NCI-H2081 treated with DMSO at 0.1 percent for 48 hours (cell line): ENCODE measurements at regions not wholly inside any gene's neighbourhood (a gene's known extent, or its start where the extent isn't known, plus 50 kb on each side); places are given as distances from the start of the nearest gene placed in this dataset.

Experiments
- DNase-seq: peaks from one replicate; lab custom pipeline; 2025; lab: John Stamatoyannopoulos, UW

DNA sequence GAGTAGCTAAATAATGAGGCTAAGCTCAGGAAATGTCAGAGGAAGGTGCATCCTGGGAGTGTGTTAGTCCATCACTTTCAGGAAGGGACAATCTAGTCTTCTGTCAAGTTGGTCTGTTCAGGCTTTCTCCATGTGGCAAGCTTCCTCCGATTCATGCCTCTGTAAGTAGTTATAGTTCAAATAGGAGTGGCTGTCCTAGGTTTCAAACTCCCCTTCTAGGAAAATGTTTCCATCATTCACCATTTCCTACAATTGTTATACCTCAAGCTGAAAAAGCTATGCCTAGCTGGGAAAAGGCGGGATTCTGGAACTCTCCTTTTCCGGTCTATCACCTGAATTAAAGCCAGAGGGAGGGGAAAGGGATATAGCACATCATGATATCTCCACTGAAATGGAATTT is 287.7 kb upstream of the ZSWIM2 start:
- no peak for DNase-seq

DNA sequence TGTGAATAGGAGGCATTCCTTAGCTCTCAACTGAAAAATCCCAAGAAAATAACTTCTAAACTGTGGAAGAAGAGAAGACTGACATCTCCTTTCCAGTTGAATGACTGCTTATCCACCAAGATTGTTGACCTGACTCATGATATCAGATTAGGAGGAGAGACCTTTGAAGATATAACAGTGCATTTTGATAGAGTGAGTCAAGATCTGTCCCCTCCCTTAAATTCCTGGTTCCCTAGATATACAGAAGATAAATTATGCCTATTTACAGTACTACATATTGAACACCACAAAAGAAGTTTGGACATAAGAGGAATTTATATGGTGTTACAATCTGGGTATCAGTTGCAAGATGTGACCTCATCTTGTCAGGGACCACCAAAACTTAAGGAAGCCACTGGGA is 285.3 kb upstream of the ZSWIM2 start:
- DNase-seq = no peak

DNA sequence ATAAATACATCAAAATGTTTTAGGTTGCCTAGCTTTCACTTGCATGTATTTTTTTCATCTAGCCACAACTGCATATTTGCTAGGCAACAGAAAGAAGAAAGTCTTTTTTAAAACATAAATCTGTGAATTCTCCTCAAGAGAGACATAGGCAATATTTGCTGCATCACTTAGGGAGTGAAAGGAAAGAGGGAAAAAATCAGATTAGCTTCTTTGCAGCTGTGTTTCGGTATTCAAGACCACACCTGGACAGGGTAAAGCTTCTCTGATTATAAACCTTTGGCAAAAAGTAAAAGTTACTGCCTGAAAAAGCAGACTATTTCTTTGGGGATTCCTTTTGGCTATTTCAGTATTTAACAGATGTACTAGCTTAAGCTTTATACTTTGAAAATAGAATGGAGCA is 280.9 kb upstream of the ZSWIM2 start:
- no peak for DNase-seq

DNA sequence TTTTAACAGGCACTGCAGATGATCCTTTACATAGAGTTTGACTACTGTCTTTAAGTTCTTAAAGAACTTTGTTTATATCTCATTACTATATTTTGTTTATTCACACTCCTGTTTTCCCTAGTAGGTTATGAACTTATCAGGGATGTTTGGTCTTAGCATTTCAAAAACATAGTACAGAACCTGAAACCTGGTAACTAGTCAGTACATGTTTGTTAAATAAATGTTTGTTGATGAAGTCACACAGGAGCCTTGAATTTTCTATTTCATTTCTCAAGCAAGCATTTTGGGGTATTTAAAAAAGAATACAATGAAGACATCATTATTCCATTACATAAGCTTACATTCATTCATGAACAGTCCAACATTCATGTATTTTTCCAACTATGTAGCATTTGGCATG is 280.3 kb upstream of the ZSWIM2 start:
- DNase-seq = no peak

DNA sequence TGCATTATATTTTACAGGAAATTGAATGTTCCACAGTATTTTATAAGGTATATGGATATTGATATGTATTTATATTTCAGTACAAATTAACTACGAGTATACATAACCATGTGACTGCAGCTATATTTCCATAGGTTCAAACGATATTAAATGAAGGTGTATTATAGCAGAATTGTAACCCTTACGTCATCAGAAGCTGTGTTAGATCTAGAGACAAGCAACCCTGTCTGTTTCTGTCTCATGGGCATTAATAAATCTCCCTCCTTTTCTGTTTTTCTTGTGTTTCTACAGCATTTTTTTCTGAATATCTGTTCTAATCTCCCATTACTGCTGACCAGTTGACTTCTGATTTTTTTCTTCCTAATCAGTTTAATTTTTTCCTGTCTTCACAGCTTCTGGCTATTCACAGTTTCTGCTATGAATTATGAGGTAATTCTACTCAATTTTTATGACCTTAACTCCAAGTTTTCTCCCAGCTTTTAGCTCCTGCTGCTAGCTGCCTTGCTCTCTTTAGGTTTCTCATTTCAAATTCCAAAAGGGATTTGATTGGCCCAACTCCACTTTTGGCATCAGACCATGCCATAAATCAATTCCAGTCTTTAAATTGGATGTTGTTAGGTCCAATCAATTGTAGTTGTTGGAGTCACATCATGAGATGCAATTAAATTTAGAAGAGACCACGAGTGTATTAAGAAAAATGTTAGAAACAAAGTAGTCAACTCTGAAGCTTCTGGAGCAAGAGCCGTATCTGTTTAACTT is 277.5 kb upstream of the ZSWIM2 start:
- DNase-seq = no peak

DNA sequence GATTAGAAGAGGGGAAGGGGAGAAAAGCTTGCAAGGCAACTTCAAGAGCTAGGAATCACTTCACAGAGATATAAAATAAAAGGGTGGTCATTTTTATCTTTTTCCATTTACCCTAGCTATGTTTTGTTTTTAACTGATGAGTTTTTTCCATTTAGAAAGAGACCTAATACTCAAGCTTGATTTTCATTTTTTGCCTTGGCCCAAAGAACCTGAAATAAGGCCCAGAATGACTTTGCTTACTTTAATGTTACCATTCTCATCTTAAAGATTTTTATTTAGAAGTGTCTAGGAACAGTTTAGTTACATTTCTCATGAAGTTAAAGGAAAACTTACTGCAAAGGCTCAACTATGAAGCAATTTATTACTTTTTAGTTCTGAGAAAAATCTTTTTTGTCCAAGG is 276.3 kb upstream of the ZSWIM2 start:
- DNase-seq = no peak

DNA sequence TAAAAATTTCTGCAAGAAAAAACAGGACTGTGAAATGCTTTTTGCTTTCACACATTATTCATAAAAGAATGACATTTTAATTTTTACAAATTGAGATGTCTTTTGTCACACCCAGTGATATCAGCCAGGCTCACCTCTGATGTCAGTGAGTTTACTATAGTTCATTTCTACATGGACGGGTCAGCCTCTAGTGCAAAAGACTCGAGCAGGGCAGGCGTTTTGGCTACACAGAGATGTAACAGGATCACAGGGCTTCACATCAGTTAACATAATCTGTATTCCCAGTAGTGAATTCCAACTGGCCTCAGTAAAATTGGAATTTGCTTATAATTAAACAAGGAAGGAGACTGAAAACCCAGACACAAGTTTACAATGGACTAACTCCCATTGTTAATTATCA is 275.6 kb upstream of the ZSWIM2 start:
- no peak for DNase-seq

DNA sequence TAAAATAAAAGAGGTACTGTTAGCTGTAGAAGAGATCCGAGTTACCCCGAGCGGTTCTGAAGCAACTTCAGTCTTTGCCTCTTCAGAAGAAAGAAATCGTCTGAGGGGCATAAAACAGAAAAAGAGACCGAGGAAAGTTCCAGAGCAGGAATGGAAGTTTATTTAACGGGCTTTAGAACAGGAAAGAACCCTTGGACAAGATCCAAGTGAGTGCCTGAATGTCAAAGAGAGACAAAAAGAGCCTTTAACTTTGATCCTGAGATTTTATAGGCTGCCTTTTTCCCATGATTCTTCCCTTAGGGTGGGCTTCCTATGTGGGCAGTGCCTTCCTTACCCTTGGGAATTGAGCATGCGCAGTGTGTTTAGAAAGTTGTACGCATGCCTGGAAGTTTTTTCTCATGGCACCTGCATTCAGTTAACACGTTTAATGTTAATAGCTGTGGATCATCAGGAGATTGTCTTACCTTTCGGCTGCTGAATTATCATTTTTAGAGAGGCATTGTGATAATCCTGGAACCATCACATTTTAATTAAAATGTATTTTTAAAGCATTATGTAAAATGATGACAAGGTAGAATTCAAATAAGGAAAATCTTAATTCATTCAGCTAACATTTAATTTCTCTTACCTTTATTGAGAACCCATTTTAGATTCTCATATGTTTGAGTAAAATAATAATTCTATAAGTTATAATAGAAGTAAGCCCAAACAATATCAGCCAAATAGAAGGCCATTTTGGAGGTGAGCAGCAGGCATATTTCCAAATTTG is 269.5 kb upstream of the ZSWIM2 start:
- no peak for DNase-seq

DNA sequence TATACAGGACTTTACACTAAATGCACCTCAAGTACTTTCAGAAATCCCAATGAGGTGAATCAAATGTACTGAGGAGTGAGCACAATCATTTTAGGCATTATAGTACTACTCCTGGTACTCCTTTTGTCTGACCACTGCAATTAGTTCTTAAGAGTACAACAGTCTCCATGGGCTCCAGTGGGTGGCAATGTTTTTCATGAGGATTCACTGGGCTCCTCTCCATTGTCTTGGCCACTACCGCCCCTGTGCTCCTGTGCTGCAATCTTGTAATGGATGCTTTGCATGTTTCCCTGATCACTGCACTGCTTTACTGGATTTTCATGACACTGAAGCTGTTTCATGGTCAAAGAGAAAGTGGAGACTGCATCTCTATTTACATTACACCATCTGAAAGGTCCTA is 268.5 kb upstream of the ZSWIM2 start:
- DNase-seq = no peak

DNA sequence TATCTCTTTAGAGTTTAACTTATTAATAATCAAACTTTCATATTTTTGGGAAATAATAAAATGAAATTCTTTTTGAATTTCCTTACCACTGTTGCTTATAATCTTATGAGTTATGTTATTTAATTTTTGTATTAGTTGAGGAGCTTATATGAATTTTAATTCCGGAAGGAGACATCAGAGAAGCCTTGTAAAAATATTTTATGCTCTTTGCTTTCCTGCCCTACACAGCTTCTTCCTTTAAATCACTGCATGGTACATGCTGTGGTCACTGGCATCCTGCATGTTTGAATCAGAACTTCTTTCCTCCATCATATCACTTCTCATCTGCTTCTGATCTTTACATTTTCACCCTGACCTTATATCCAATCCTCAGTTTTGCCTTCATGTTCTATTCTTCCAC is 266.7 kb upstream of the ZSWIM2 start:
- no peak for DNase-seq

DNA sequence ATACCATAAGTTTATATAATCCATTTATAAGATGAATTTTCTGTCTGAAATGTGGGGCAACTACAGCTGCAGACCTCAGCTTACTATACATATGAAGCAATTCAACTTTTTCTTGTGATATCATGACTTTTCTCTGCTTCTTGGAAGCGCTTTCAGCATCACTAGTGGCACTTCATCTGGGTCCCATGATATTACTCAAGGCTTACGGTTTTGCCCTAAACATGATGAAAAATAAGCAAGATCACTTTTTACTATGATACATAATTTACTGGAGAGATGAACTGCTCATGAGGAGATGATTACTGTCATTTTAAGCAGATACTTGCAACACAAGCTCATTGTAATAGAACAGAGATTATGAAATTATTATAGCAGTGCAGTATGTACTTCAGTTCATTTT is 258.0 kb upstream of the ZSWIM2 start:
- no peak for DNase-seq

DNA sequence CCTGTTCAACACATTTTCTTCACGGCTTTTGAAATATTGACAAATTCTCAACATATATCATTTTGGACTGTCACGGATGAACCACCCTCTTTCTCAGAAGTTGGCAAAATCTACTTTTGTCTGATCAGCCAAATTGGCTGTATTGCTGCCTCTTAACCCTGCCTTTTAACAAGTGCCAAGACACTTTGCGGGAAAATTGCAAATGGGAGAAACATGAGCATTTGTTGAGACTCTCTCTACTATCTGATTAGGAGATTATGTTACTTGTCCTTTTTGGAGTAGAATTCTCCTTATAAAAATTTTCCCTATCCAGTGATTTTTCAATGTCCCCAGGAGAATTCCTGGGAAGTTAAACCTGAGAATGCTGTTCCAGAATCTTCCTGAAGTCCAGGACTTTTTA is 256.2 kb upstream of the ZSWIM2 start:
- no peak for DNase-seq

DNA sequence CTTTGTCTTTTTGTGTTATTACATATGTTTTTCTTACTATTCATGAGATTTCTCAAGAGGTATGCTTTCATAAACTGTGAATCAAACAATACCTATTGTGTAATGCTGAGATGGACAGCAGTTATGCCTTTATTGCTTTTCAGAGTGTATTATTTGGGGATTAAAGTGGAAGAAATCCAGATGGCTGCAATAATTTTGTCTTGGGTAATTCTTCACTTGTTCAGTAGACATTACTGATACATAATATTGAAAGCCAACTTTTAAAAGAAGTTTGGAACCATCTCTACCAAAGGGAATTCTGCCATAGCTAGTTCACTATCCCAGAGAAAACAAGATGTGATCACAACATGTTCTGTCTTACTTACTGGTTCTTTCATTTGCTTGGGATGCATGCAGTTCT is 253.4 kb upstream of the ZSWIM2 start:
- DNase-seq = no peak

DNA sequence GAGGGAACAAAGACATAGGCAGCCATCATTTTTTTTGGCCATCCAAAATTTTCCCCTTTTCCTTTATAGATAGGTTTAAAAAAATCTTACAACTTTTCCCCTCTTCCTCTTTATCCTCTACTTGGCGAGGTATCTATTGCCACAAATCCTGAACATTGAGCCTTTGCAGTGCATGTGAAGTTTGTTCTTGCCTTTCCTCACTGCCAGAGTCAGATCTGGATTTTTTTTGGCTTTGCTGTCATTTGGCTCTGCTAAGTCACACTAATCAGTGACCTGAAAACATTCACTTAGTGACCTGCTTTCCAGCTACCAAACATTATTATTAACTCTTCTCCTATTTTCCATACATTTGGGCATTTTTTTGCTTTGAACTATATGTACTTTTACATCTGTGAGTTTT is 249.2 kb upstream of the ZSWIM2 start:
- DNase-seq = no peak

DNA sequence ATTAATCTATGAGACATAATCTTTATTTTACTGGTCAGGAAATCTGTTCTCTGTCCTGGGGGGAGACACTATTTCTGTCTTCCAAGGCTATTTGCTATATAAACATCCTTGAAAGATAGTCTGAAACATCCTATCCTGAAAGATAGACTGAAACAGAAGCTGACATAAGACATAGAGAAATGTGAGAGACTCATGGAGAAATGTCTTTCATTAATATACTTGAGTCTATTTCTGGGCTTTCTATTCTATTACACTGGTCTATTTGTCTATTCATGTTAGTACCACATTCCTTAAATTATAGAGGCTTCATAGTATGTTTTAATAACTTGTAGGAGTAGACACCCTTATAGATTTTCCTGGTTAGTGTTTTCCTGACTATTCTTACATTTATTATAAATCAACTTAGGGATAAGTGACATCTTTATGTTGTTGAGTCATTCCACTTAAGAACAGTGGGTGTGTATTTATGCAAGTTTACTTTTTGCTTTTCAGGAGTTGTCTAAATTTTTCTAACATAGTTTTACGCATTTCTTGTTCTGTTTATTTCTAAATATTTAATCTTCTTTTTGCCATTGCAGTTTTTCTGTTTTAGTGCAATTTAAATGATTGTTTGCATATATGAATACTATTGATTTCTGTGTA is 244.9 kb upstream of the ZSWIM2 start:
- no peak for DNase-seq

DNA sequence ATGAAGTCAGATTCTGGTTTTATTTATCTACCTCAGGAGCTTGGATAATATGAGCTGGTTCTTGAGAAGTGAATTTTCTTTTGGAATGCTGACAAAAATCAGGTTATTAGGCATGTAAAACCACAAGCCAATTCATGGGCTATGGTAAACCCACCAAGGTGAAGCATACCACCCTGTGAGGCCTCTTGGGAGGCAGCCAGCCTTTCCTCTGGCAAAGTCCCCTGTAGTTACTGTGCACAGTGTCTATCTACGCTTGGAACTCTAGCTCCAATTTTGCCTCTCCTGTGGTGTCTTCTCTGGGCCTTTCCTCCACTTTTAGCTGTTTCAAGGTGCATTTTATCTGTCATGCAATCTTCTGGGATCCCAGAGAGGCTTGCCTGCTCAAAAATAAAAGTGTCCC is 242.7 kb upstream of the ZSWIM2 start:
- no peak for DNase-seq

DNA sequence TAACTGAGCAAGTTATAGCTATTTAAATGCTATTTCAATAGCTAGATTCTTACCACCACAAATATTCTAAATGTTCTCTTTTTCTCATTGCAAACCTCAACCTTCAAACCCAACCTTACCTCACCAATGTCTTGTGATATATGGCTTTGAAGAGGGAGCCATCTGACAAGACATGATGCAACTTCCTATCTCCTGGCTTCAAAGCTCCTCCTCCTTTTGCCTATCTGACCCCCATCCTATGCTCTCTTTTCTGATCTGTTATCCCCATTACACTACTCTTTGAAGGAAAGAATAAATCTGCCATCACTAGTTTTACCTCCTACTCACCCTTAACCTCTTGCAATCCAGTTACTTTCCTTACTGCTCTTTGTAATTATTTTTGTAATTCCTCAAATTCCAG is 235.6 kb upstream of the ZSWIM2 start:
- no peak for DNase-seq

DNA sequence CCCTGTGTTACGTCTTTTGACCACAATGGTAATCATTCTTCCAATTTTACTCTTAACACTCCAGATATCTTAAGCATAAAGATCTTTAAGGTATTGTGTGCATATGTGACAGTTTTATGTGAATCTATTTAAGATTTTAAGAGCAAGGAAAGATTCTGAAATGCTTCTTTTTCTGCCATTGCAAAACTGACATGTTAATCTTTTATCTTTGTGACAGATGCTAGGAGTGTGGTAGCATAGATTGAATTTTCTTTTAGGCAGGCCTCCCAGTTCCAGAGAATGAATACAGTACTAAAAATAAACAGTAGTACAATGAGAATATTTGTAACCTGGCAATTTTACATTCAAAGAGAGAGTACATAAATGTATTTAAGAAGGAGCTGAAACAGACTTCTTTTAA is 232.5 kb upstream of the ZSWIM2 start:
- DNase-seq = no peak

DNA sequence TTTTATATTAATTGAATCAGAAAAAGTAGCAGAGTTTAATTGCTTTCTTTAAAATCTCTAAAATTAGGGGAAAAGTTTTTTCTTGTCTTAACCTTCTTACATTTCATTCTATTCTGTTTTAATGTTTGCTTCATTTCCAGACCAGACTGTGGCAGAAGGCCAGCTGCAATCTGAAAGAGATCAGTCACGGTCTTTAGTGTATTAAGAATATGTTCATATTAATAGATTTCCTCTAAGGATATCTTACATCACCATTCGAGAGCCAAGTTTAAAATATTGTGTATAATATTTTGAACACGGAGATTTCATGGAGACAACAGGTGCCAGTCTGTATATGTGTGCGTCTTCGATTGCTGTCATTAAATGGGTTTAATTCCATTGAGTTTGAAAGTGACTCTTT is 230.9 kb upstream of the ZSWIM2 start:
- DNase-seq = no peak

DNA sequence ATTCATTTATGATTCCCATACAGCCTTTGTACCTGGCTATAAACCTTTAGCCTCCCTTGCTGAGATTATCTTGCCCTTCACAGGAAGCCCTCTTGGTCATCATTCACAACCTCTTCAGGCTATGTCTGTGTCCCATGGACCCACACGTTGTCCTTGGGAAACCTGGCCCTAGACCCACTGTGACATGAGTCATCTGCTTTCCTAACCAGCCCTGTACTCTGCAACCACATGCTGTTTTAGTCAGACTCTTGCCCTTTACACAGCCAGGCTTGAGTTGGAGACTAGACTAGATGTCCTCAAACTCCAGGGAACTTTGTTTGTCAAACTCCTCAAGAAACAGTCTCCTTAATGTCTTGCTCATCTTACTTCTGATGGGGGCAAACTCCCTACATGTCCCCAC is 229.3 kb upstream of the ZSWIM2 start:
- DNase-seq = no peak

DNA sequence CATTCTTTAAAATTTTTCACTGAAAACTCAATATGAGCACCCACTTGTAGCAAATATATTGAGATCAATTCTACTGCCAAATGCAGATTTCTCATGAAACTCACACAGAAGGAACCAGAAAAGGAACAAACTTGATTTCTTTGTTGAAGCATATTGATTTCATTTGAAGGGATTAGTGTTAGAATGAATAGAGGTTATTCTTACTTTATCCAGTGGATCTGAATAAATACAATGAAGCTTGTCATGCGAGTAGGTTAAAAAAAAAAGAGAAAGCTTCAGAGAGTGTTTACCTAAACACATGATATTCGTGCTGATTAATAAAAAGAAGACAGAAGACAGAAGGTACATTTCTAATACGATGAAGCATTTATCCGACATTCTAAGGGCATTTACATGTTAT is 226.7 kb upstream of the ZSWIM2 start:
- DNase-seq = no peak

DNA sequence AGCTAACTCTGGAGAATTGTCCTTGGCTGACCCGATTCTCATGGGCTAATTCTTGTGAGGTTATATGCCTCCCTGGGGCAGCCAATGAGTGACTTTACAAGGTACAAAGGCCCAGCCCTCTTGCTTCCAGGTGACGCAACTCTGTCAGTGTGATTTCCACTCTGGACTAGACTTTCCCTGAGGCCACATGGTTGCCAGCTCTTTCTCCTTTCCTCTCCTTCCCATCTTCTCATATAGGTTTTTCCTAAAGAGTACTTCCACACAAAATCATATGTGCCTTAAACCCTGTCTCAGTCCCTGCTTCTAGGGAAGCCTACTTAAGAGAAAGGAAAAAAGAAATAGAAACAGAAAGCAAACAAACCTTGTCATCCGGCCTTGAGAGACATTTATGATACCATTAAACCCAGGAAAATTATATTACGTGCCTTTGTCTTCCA is 226.2 kb upstream of the ZSWIM2 start:
- DNase-seq = no peak

DNA sequence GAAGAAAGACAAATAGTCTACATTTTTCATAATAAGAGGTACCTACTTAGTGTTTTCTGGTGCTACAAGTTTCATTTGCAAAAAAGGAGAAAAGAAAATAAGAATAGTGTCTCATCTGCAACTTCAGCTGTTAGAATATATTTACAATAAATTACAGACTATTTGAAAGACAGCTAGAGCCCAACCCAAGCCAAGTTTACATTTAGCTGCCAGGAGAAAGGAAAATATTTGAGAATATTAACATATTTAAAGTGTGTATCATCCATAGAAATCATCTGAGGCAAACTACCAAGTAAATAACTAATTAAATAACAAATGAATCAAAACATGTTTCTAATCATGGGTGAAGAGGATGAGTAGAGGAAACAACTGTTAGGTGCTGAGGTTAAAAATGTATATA is 209.2 kb upstream of the ZSWIM2 start:
- DNase-seq = no peak
